MM.1S (cell line): ENCODE measurements at regions not wholly inside any gene's neighbourhood (a gene's known extent, or its start where the extent isn't known, plus 50 kb on each side); places are given as distances from the start of the nearest gene placed in this dataset.

Experiments
- DNase-seq: peaks from one replicate; pipeline ENCODE4 v3.0.0-alpha.2; 2015
- H2AFZ ChIP-seq: fragments of 300-600 bp; sonication (generic); 2 replicates; pipeline ENCODE4 v1.6.0; 2016; ENCODE audit warnings: antibody characterized with exemption, low read length
- H3F3A ChIP-seq: fragments of 300-600 bp; sonication (generic); 2 replicates; pipeline ENCODE4 v1.6.1; 2016; ENCODE audit warnings: mild to moderate bottlenecking, antibody characterized with exemption, low read length, moderate library complexity, mixed read lengths; ENCODE audit not compliant: insufficient read depth
- H3K27ac ChIP-seq: fragments of 300-600 bp; sonication (generic); 2 replicates; pipeline ENCODE4 v1.5.1; 2016; ENCODE audit warnings: mild to moderate bottlenecking, low read length
- H3K27me3 ChIP-seq: fragments of 300-600 bp; sonication (generic); replicated peaks from 2 replicates; pipeline ENCODE4 v1.6.0; 2016; ENCODE audit warnings: low read length; ENCODE audit not compliant: insufficient read depth
- H3K36me3 ChIP-seq: fragments of 300-600 bp; sonication (generic); replicated peaks from 2 replicates; pipeline ENCODE4 v1.6.1; 2016; ENCODE audit warnings: mild to moderate bottlenecking, low read length, mixed read lengths; ENCODE audit not compliant: insufficient read depth
- H3K4me1 ChIP-seq: fragments of 300-600 bp; sonication (generic); 2 replicates; pipeline ENCODE4 v1.6.1; 2016; ENCODE audit warnings: low read length, mixed read lengths
- H3K4me2 ChIP-seq: fragments of 300-600 bp; sonication (generic); 2 replicates; pipeline ENCODE4 v1.6.0; 2016; ENCODE audit warnings: low read depth, low read length
- H3K4me3 ChIP-seq: fragments of 300-600 bp; sonication (generic); 2 replicates; pipeline ENCODE4 v1.5.1; 2016; ENCODE audit warnings: low read length, mixed read lengths
- H3K79me2 ChIP-seq: fragments of 300-600 bp; sonication (generic); 2 replicates; pipeline ENCODE4 v1.6.1; 2016; ENCODE audit warnings: mixed run types, low read length, mixed read lengths
- H3K9ac ChIP-seq: fragments of 300-600 bp; sonication (generic); 2 replicates; pipeline ENCODE4 v1.6.1; 2016; ENCODE audit warnings: low read length, mixed read lengths
- H3K9me2 ChIP-seq: fragments of 300-600 bp; sonication (generic); replicated peaks from 2 replicates; pipeline ENCODE4 v1.6.1; 2016; ENCODE audit warnings: mild to moderate bottlenecking, low read length, mixed read lengths; ENCODE audit not compliant: insufficient read depth
- H3K9me3 ChIP-seq: fragments of 300-600 bp; sonication (generic); replicated peaks from 2 replicates; pipeline ENCODE4 v1.6.1; 2016; ENCODE audit warnings: mild to moderate bottlenecking, low read length, mixed read lengths; ENCODE audit not compliant: insufficient read depth
- H4K20me1 ChIP-seq: fragments of 300-600 bp; sonication (generic); 2 replicates; pipeline ENCODE4 v1.6.1; 2016; ENCODE audit warnings: mild to moderate bottlenecking, low read length, moderate library complexity, mixed read lengths; ENCODE audit not compliant: insufficient read depth
- EZH2 ChIP-seq: fragments of 300-600 bp; sonication (generic); optimal IDR thresholded peaks from 2 replicates; pipeline ENCODE3; 2017; ENCODE audit warnings: low read depth, mild to moderate bottlenecking, antibody characterized with exemption, low read length, mixed read lengths
- EZH2phosphoT487 ChIP-seq: fragments of 300-600 bp; sonication (generic); IDR thresholded peaks from 2 replicates; pipeline ENCODE4 v1.6.1; 2018; ENCODE audit warnings: antibody characterized with exemption, low read length
- TF ChIP-seq, protein P1 (sequence below): fragments of 300-600 bp; sonication (generic); IDR thresholded peaks from 2 replicates; pipeline ENCODE4 v1.5.1; 2016; ENCODE audit warnings: antibody characterized with exemption, low read length, mixed read lengths

GRCh38 chr2:21268878-21269224 lies 145.1 kb downstream of the TDRD15 start:
- Histone ChIP-seq H3K4me1 (no peaks in the 10 kb centered on the region), H3K4me2 (no peak overlapping the region)

DNA sequence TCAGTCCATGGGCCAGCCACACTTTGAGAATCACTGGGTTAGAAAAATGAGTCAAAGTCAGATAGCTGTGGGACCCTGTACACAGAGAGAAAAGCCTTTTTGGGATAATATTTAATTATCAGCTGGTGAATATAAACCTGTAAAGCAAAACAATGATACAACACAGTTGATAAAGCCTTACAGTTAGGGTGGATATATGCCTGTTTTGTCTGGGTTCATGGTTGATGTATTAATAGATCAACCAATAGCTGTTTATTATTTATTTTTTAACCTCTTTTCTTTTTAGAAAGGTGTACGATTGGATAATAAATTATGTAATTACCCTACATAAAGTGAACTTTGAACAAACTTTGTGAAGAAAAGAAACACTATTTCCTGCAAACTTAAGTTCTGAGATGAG lies 145.6 kb downstream of the TDRD15 start:
- H3K27me3 ChIP-seq: no peaks in the 10 kb centered on the region
- no peak for DNase-seq
- TF ChIP-seq, protein P1, sequence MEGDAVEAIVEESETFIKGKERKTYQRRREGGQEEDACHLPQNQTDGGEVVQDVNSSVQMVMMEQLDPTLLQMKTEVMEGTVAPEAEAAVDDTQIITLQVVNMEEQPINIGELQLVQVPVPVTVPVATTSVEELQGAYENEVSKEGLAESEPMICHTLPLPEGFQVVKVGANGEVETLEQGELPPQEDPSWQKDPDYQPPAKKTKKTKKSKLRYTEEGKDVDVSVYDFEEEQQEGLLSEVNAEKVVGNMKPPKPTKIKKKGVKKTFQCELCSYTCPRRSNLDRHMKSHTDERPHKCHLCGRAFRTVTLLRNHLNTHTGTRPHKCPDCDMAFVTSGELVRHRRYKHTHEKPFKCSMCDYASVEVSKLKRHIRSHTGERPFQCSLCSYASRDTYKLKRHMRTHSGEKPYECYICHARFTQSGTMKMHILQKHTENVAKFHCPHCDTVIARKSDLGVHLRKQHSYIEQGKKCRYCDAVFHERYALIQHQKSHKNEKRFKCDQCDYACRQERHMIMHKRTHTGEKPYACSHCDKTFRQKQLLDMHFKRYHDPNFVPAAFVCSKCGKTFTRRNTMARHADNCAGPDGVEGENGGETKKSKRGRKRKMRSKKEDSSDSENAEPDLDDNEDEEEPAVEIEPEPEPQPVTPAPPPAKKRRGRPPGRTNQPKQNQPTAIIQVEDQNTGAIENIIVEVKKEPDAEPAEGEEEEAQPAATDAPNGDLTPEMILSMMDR: no peak
- no peak for TF ChIP-seq EZH2phosphoT487
- no peak for TF ChIP-seq EZH2
- H3K79me2 ChIP-seq: no peaks in the 10 kb centered on the region
- no peaks in the 10 kb centered on the region for H3F3A ChIP-seq
- H3K9ac ChIP-seq: no peak overlapping the region
- no peaks in the 10 kb centered on the region for H3K4me1 ChIP-seq
- H2AFZ ChIP-seq: no peak overlapping the region
- no peaks in the 10 kb centered on the region for H4K20me1 ChIP-seq
- no peaks in the 10 kb centered on the region for H3K9me2 ChIP-seq
- no peaks in the 10 kb centered on the region for H3K9me3 ChIP-seq
- no peak overlapping the region for H3K4me2 ChIP-seq
- no peak overlapping the region for H3K27ac ChIP-seq
- no peak overlapping the region for H3K4me3 ChIP-seq
- no peaks in the 10 kb centered on the region for H3K36me3 ChIP-seq

More at GRCh38 chr2:21268878-21269224, 145.1 kb downstream of the TDRD15 start:
- Histone ChIP-seq H3K79me2 (no peaks in the 10 kb centered on the region), H3K9ac (no peak overlapping the region), H3K4me3 (no peak overlapping the region), H3K9me2 (no peaks in the 10 kb centered on the region), H4K20me1 (no peaks in the 10 kb centered on the region), H3K27me3 (no peaks in the 10 kb centered on the region), H3F3A (no peaks in the 10 kb centered on the region), H3K9me3 (no peaks in the 10 kb centered on the region), H3K27ac (no peak overlapping the region), H3K36me3 (no peaks in the 10 kb centered on the region), H2AFZ (no peak overlapping the region)
- no peak for DNase-seq
- no peak for TF ChIP-seq EZH2phosphoT487
- TF ChIP-seq, protein P1: no peak
- no peak for TF ChIP-seq EZH2

GRCh38 chr2:21270083-21270491 lies 146.3 kb downstream of the TDRD15 start:
- Histone ChIP-seq H3K9ac (no peak overlapping the region), H3K27me3 (no peaks in the 10 kb centered on the region), H3K4me2 (no peak overlapping the region), H3F3A (no peaks in the 10 kb centered on the region), H4K20me1 (no peaks in the 10 kb centered on the region), H3K27ac (no peak overlapping the region), H3K36me3 (no peaks in the 10 kb centered on the region), H3K79me2 (no peaks in the 10 kb centered on the region), H3K9me3 (no peaks in the 10 kb centered on the region), H2AFZ (no peak overlapping the region), H3K9me2 (no peaks in the 10 kb centered on the region), H3K4me1 (no peaks in the 10 kb centered on the region), H3K4me3 (no peak overlapping the region)
- TF ChIP-seq EZH2 (no peak), EZH2phosphoT487 (no peak)
- TF ChIP-seq, protein P1: no peak
- DNase-seq: no peak
